DMS 273 treated with DMSO at 0.1 percent for 48 hours (cell line): ENCODE measurements at regions not wholly inside any gene's neighbourhood (a gene's known extent, or its start where the extent isn't known, plus 50 kb on each side); places are given as distances from the start of the nearest gene placed in this dataset.

Source experiments
- DNase-seq: peaks from one replicate; lab custom pipeline; 2025; lab: John Stamatoyannopoulos, UW

- DNase-seq = no peak
Observed at GRCh38 chr12:22990501-22990900, 365.5 kb downstream of the ETNK1 start.

DNA sequence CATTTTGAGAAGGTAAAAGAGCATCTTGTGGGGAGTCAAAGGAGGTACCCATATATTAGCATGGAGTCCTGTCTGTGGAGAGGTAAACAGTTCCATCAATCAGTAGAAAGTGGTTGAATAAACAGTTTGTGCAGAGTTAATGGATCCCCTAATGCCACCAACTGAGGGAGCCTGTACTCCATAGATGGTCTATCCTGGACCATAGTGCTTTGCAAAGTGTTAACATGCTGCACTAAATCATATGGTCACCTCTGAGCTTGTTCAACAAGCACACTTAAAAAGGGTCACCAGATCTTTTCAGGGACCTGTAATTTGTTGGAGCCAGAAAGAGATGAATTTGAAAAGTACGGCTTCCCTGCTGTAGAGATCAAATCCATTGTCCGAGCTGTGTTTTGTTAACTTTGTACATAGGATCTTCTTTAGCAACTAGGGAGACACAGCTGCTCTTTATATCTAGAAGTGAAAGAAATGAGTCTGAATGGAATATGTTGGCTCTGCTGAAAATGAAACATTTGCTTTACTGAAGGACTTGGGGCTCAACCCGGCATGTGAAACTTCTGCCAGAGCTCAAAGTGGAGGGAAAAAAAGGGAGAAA is 366.4 kb downstream of the ETNK1 start:
- no peak for DNase-seq

DNA sequence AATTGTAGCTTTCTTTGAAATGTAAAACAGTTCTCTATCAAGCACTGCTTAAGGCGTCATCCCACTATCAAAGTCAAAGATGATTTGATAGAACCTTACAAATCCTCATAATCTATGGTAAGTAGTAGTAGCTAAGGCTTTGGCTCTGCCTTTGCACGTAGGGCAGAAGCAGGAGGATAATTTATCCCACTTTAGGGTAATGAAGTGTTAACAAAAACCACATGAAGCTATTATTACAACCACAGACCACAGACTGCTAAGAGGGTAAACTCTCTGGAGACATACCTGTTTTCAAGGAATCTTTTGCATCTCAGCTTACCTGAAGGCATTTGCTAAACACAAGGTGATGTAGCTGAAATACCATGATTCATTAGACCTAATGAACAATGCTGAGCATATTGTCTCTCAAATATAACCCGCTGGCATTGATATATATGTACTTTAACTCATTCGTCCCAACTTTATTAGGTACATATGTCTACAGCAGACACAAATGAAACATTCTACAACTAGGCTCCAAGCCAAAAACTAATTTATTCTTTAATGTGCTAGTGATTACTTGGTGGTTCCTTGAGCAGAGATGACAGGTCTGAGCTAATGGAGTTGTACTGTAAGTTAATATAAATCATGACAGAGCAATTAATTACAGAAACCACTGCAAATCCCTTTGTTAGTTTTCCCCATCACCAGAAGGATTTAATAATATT is 368.8 kb downstream of the ETNK1 start:
- no peak for DNase-seq

DNA sequence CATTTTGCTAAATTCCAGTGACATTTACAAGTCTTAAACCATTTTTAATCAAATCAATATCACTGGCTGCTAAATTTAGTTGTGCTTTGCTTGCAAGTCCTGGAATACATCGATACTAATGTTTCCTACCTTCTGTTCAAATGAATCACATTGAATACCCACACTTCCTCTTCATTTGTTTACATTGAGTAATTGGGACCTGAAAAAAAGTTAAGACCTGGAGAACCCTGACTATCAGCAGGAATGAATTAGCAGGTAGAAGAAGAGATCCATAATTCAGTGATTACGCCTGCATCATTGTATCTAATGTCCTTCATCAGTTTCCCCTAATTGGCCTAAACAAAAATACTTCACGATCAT is 369.3 kb downstream of the ETNK1 start:
- DNase-seq = no peak

- DNase-seq = no peak
Observed at GRCh38 chr12:23001487-23001886, 376.5 kb downstream of the ETNK1 start.

GRCh38 chr12:23002381-23002780 is 377.4 kb downstream of the ETNK1 start:
- no peak for DNase-seq

DNA sequence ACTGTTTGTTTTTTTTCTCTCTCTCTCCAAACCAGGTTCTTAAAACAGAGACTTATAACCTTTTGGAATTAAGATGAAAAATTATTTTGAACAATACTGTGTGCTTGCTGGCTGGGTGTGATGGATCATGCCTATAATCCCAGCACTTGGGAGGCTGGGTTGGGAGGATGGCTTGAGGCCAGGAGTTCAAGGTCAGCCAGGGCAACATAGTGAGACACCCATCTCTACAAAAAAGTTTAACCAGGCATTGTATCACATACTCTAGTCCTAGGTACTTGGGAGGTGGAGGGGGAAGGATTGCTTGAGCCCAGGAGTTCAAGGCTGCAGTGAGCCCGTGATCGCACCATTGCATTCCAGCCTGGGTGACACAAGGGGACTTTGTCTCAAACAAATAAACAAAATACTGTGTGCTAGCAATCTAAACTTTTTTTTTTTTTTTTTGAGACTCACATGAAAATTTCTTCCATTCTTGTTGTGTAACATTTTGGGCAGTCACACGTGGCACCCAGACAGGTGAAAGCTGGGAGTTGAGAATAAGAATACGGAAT is 379.6 kb downstream of the ETNK1 start:
- DNase-seq = no peak

DNA sequence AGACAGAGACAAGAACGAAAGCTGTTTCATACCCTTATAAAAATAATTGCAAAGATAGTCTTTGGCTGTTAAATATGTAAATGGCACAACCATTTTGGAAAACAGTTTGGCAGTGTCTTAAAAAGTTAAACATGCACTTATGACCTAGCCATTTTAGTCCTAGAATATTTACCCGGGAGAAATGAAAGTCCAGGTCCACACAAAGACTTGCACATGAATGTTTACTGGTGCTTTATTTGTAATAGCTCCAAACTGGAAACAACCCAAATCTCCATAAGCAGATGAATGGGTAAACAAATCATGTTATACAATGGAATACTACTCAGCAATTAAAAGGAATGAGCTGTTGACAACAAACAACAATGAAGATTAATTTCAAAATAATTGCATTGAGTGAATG is 380.4 kb downstream of the ETNK1 start:
- DNase-seq = no peak

- no peak for DNase-seq
Observed at GRCh38 chr12:23006413-23006812, 381.4 kb downstream of the ETNK1 start.

- no peak for DNase-seq
Observed at GRCh38 chr12:23008623-23009022, 383.7 kb downstream of the ETNK1 start.

GRCh38 chr12:23014749-23015148 is 389.8 kb downstream of the ETNK1 start:
- no peak for DNase-seq

DNA sequence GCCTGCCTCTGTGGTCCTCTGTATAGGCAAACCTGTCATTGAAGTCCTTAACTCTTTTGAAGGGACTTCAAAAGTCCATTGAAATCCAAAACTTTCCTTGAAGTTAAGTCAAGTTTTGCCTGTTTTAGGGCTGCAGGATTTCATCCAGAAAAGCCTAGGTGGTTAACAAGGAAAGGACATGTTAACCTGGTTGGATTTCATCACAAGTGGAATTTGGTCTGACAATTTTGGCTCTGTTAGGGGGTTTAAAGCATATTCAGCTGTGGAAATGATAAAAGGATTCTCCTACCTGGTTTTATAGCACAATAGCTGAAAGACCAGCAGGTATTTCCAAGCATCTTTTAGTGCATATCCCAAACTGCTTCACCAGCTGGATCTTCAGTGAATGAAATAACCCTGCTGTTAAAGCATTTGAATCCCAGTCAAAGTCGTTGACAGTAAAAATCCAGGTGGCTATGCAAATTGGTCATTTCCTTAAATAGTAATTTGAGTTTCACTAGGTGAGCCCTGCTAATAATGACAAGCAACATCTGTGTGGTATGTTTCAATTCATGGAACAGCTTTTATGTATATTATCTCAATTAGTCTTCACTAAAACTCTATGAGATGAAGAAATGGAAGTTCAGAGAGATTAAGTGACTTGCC is 400.5 kb downstream of the ETNK1 start:
- DNase-seq = no peak

DNA sequence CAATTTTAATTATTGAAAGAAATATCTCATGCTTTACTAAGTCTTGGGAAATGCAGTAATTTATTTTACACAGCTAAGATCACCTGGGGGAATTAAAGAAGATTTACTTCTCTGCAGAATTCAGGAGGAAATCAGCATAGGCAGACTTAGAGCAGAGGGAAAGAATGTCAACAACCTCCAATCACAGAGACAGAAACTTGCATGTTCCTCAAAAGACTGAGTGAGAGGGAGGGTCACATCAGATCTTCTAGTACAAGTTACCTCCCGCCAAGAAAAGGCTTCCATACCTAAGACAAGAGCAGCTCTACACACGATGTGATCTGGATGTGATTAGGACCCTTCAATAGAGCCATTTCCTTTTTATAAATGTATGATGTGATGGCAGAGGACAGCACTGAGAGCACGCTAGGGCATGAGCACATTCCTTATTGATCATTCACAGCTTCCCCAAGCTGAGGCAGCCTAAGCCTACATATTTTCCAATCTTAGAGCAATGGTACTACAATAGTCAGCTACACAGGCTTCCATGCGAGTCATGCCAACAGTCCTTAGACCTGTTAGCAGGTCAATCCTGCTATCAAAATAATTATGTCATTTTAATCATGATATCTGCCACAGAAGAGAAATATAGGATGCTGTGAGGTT is 403.3 kb downstream of the ETNK1 start:
- DNase-seq = no peak

DNA sequence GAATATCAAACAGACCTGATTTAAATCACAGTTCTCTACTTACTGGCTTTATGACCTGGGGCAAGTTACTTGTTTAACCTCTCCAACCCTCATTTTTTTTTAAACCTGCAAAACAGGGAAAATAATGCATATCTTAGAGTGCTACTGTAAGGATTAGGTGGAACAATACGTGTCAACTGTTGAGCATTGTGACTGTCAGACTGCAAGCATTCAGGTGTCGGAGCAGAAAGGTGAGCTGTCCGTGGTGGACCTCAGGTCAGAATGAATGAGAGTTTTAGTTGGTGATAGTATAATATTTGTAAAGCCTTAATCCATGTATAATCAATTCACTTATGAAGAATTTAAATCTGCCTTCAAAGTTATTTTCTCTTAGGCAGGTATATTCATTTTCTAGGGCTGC is 404.2 kb downstream of the ETNK1 start:
- DNase-seq = no peak

- DNase-seq = no peak
Observed at GRCh38 chr12:23039834-23040233, 414.9 kb downstream of the ETNK1 start.

DNA sequence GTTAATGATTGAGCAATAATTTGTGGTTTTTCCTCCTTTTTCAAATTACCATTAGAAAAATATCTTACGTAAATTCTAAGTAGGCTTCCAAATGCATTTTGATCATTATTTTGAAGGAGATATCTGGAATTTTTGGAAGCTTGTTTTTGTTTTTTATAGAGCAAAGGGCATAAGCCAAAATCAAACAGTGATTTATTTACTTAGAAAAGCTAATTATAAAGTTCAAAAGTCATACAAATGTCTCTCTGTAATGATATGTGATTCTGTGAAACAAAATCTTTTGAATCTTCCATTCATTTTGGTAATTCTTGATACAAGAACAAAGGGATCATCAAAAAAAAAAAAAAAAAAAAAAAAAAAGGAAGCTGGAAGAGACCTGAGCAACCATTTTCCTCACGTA is 416.8 kb downstream of the ETNK1 start:
- DNase-seq = no peak

- DNase-seq = no peak
Observed at GRCh38 chr12:23043646-23044045, 418.7 kb downstream of the ETNK1 start.

DNA sequence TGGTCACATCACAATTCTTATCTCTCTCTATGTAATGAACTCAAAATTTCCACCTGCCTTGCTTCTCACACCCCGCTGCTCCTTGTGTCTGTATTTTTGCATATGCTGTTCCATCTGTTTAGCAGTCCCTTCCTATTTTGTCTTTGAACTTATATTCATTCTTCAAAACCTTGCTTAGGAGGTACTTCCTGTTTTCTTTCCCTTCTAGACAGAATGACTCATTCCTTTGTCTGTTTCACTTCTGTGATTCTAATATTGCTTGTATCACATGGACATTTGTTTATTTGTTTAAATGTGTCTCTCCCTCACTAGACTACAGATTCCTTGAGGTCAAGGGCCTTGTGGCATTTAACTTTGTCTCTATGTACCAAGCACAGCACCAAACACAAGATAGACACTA is 424.2 kb downstream of the ETNK1 start:
- DNase-seq = no peak

GRCh38 chr12:23055004-23055403 is 430.0 kb downstream of the ETNK1 start:
- DNase-seq = no peak

GRCh38 chr12:23057571-23057970 is 432.6 kb downstream of the ETNK1 start:
- DNase-seq = no peak

DNA sequence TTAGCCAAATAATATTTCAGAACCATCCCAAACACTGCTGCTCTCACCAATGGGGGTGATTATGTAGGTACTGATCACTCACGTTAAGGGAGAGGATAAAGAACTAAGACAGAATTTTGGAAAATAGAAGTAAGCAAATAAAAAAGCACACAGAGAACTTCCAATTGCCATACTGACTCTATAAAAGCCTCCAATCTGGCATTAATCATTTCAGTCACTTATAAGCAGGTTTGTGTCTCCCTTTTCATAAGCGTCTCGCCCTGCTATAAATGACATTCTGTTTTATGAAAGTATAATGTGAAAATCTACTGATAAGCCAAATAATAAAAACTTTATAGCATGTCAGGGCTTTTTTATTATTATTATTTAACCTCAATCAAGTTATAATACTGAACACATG is 435.2 kb downstream of the ETNK1 start:
- DNase-seq = no peak

GRCh38 chr12:23063206-23063605 is 438.2 kb downstream of the ETNK1 start:
- no peak for DNase-seq

DNA sequence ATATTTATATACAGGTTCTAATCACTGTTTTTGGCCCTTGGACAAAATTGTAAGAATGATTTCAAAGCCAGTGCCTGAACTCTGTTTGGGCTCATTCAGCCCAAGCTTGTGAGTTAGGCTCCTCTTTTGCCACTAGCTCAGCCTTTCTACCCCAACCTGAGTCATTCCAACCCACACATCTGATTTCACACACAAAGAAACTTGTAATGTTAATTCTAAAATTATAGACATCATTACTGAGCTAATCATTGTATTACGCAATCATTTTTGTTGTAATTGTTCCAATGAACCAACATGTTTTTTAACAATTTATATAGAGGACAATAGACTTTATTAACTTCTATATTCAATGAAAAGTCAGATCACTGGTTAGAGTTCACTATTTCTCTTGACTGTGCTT is 441.1 kb downstream of the ETNK1 start:
- no peak for DNase-seq
